IPS-15b (cell line): ENCODE measurements at regions not wholly inside any gene's neighbourhood (a gene's known extent, or its start where the extent isn't known, plus 50 kb on each side); places are given as distances from the start of the nearest gene placed in this dataset.

Experiments used
- H3K27me3 ChIP-seq: one replicate; pipeline ENCODE4 v1.6.1; 2013; ENCODE audit warnings: low read length; ENCODE audit not compliant: control insufficient read depth, insufficient read depth
- H3K36me3 ChIP-seq: one replicate; pipeline ENCODE4 v1.6.1; 2013; ENCODE audit warnings: low read length; ENCODE audit not compliant: control insufficient read depth, insufficient read depth
- H3K4me1 ChIP-seq: one replicate; pipeline ENCODE4 v1.6.1; 2013; ENCODE audit warnings: mild to moderate bottlenecking, low read length; ENCODE audit not compliant: control insufficient read depth, insufficient read depth
- H3K4me3 ChIP-seq: one replicate; pipeline ENCODE4 v1.5.1; 2013; ENCODE audit warnings: low read depth, low read length
- H3K9ac ChIP-seq: one replicate; pipeline ENCODE4 v1.6.1; 2013; ENCODE audit warnings: low read depth, mild to moderate bottlenecking, low read length
- H3K9me3 ChIP-seq: one replicate; pipeline ENCODE4 v1.6.1; 2013; ENCODE audit warnings: mild to moderate bottlenecking, low read length; ENCODE audit not compliant: control insufficient read depth, insufficient read depth

- H3K9ac ChIP-seq = no peak overlapping the region
- H3K9me3 ChIP-seq = no peaks in the 10 kb centered on the region
- no peaks in the 10 kb centered on the region for H3K36me3 ChIP-seq
- H3K4me3 ChIP-seq = no peak overlapping the region
- no peaks in the 10 kb centered on the region for H3K27me3 ChIP-seq
- H3K4me1 ChIP-seq = no peaks in the 10 kb centered on the region
Measured at GRCh38 chr13:33763021-33763420, 54.9 kb upstream of the RFC3 start.

DNA sequence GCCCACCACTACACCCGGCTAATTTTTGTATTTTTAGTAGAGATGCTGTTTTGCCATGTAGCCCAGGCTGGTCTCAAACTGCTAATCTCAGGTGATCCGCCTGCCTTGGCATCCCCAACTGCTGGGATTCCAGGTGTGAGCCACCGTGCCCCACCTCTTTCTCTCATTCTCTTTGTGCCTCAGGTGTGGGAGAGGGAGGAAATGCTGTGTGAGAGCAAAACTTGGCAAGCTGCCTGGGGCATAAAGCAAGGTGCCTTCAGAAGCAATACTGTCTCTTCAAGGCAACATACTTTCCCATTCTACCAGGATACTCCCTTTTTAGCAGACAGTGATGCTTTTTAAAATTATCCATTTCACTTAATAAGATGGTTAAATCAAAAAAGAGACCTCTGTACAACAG lies 53.2 kb upstream of the RFC3 start:
- Histone ChIP-seq H3K4me3 (no peak overlapping the region), H3K9me3 (no peaks in the 10 kb centered on the region), H3K4me1 (no peaks in the 10 kb centered on the region), H3K9ac (no peak overlapping the region), H3K27me3 (no peaks in the 10 kb centered on the region), H3K36me3 (no peaks in the 10 kb centered on the region)

- Histone ChIP-seq H3K9ac (no peak overlapping the region), H3K4me3 (no peak overlapping the region), H3K27me3 (no peaks in the 10 kb centered on the region), H3K4me1 (no peaks in the 10 kb centered on the region), H3K36me3 (no peaks in the 10 kb centered on the region), H3K9me3 (no peaks in the 10 kb centered on the region)
Measured at GRCh38 chr13:33766329-33767123, 51.4 kb upstream of the RFC3 start.

- Histone ChIP-seq H3K36me3 (no peaks in the 10 kb centered on the region), H3K27me3 (no peaks in the 10 kb centered on the region), H3K4me1 (no peaks in the 10 kb centered on the region), H3K9me3 (no peaks in the 10 kb centered on the region), H3K4me3 (no peak overlapping the region), H3K9ac (no peak overlapping the region)
Measured at GRCh38 chr13:33767140-33767539, 50.8 kb upstream of the RFC3 start.
